IMR-90 (cell line): ENCODE measurements at regions not wholly inside any gene's neighbourhood (a gene's known extent, or its start where the extent isn't known, plus 50 kb on each side); places are given as distances from the start of the nearest gene placed in this dataset.
"Not testable (repeated sequence)": the region's sequence is repeated elsewhere in the genome, so short reads cannot be mapped to it uniquely, and the experiment has no call there.

ENCODE experiments used
- ATAC-seq: fragments of 200-7000 bp; cut with Tn5 transposase; 2 replicates; pipeline ENCODE4 v1.9.1; 2020; ENCODE audit warnings: low read depth, mild to moderate bottlenecking, moderate library complexity
- BruUV-seq: library from RNA; stranded (reverse); fragments of 400-500 nt; replicated peaks from 2 replicates; lab custom pipeline; 2021; lab: Mats Ljungman, UMichigan
- CTCF ChIA-PET: fragments of 300-600 bp; formaldehyde crosslinking; extraction: SDS; loops from one replicate; lab custom pipeline; 2021; ENCODE audit warnings: antibody characterized with exemption; lab: Yijun Ruan, JAX
- POLR2A ChIA-PET: fragments of 300-600 bp; sonication (Branson Sonifier 250); formaldehyde crosslinking; loops from one replicate; lab custom pipeline; 2022; ENCODE audit warnings: antibody characterized with exemption; ENCODE audit not compliant: unreplicated experiment; lab: Charles Lee
- DNase-seq: peaks from one replicate; pipeline ENCODE4 v3.0.0; 2013
- H2AFZ ChIP-seq: replicated peaks from 2 replicates; pipeline ENCODE3; 2013; ENCODE audit warnings: low read length, mild to moderate bottlenecking; ENCODE audit not compliant: poor library complexity
- H2AK5ac ChIP-seq: 2 replicates; pipeline ENCODE4 v1.6.1; 2013; ENCODE audit warnings: low read depth, low read length, inconsistent platforms
- H2AK9ac ChIP-seq: replicated peaks from 2 replicates; pipeline ENCODE3; 2013; ENCODE audit warnings: mild to moderate bottlenecking, low read depth, low read length, moderate library complexity; ENCODE audit not compliant: poor library complexity
- H2BK120ac ChIP-seq: 2 replicates; pipeline ENCODE4 v1.6.1; 2013; ENCODE audit warnings: low read depth, low read length, inconsistent platforms
- H2BK15ac ChIP-seq: 3 replicates; pipeline ENCODE4 v1.6.1; 2013; ENCODE audit warnings: low read depth, low read length, inconsistent platforms
- H2BK20ac ChIP-seq: 2 replicates; pipeline ENCODE4 v1.6.1; 2013; ENCODE audit warnings: low read depth, mild to moderate bottlenecking, inconsistent platforms, low read length, moderate library complexity
- H2BK5ac ChIP-seq: 2 replicates; pipeline ENCODE4 v1.6.1; 2013; ENCODE audit warnings: mild to moderate bottlenecking, low read depth, low read length, inconsistent platforms; ENCODE audit not compliant: poor library complexity, severe bottlenecking
- H3K14ac ChIP-seq: replicated peaks from 2 replicates; pipeline ENCODE4 v1.6.1; 2013; ENCODE audit warnings: low read depth, low read length, inconsistent platforms
- H3K18ac ChIP-seq: 2 replicates; pipeline ENCODE4 v1.6.1; 2013; ENCODE audit warnings: low read depth, low read length, control low read depth
- H3K23ac ChIP-seq: 2 replicates; pipeline ENCODE4 v1.6.1; 2013; ENCODE audit warnings: low read depth, low read length, inconsistent platforms
- H3K27ac ChIP-seq: 2 replicates; pipeline ENCODE4 v1.5.1; 2013; ENCODE audit warnings: mild to moderate bottlenecking, control low read depth, low read length; ENCODE audit not compliant: insufficient read depth
- H3K27me3 ChIP-seq: 2 replicates; pipeline ENCODE4 v1.6.1; 2013; ENCODE audit warnings: low read length; ENCODE audit not compliant: control insufficient read depth, insufficient read depth
- H3K36me3 ChIP-seq: 2 replicates; pipeline ENCODE4 v1.6.1; 2013; ENCODE audit warnings: low read length, mixed read lengths; ENCODE audit not compliant: control insufficient read depth, insufficient read depth
- H3K4ac ChIP-seq: 2 replicates; pipeline ENCODE4 v1.6.1; 2013; ENCODE audit warnings: low read depth, low read length, inconsistent platforms
- H3K4me1 ChIP-seq: 2 replicates; pipeline ENCODE4 v1.6.1; 2013; ENCODE audit warnings: low read length, mixed read lengths; ENCODE audit not compliant: control insufficient read depth, insufficient read depth
- H3K4me2 ChIP-seq: 2 replicates; pipeline ENCODE4 v1.6.1; 2013; ENCODE audit warnings: low read depth, mild to moderate bottlenecking, control low read depth, low read length, moderate library complexity
- H3K4me3 ChIP-seq: 2 replicates; pipeline ENCODE4 v1.5.1; 2013; ENCODE audit warnings: low read depth, mild to moderate bottlenecking, control low read depth, low read length, moderate library complexity; ENCODE audit not compliant: insufficient read depth
- H3K56ac ChIP-seq: 2 replicates; pipeline ENCODE4 v1.6.1; 2013; ENCODE audit warnings: low read length, inconsistent platforms; ENCODE audit not compliant: insufficient read depth; ENCODE audit errors: extremely low read depth
- H3K79me1 ChIP-seq, 2 experiments: 2 replicates each; pipeline ENCODE4 v1.6.1; 2013; ENCODE audit warnings: low read length in 2 of 2, inconsistent platforms in 1 of 2, low read depth in 1 of 2
- H3K9ac ChIP-seq: 2 replicates; pipeline ENCODE4 v1.6.1; 2013; ENCODE audit warnings: low read depth, low read length, control low read depth
- H3K9me1 ChIP-seq: 2 replicates; pipeline ENCODE4 v1.6.1; 2013; ENCODE audit warnings: low read length, inconsistent platforms; ENCODE audit not compliant: insufficient read depth
- H3K9me3 ChIP-seq: 2 replicates; pipeline ENCODE4 v1.6.1; 2013; ENCODE audit warnings: low read length; ENCODE audit not compliant: control insufficient read depth, insufficient read depth
- H4K20me1 ChIP-seq: 2 replicates; pipeline ENCODE4 v1.6.1; 2013; ENCODE audit warnings: low read length, inconsistent platforms; ENCODE audit not compliant: insufficient read depth
- H4K5ac ChIP-seq: 2 replicates; pipeline ENCODE4 v1.6.1; 2013; ENCODE audit warnings: mild to moderate bottlenecking, low read depth, low read length, control low read depth
- H4K8ac ChIP-seq, 2 experiments: 2 replicates each; pipeline ENCODE4 v1.6.1; 2013; ENCODE audit warnings: low read depth in 2 of 2, low read length in 2 of 2, control low read depth in 1 of 2, inconsistent platforms in 1 of 2
- H4K91ac ChIP-seq: 2 replicates; pipeline ENCODE4 v1.6.1; 2013; ENCODE audit warnings: low read depth, low read length, inconsistent platforms; ENCODE audit not compliant: insufficient read depth
- WGBS, 2 experiments: methylation state at CpG; one replicate each; pipeline versions ENCODE4 v1.1.5 to v1.1.7; 2013; ENCODE audit warnings: missing lambda C conversion rate in 2 of 2; ENCODE audit not compliant: insufficient read length in 1 of 2; ENCODE audit errors: extremely low coverage in 2 of 2; 5-methylcytosine and 5-hydroxymethylcytosine counted together
- dilution Hi-C: fragments of 300-500 bp; cut with HindIII; formaldehyde crosslinking; loops from one replicate; pipeline ENCODE4 v1.14.3; 2018; ENCODE audit warnings: low sequenced_read_pairs; ENCODE audit not compliant: unreplicated experiment
- in situ Hi-C: fragments of 300-500 bp; cut with MboI; formaldehyde crosslinking; loops from 3 replicates; pipeline ENCODE4 v1.14.3; 2019; ENCODE audit warnings: low sequenced_read_pairs, inconsistent platforms, mixed read lengths
- intact Hi-C: fragments of 100-400 bp; cut with micrococcal nuclease; formaldehyde crosslinking; loops from 2 replicates; pipeline ENCODE4 v1.10.0; 2022

GRCh38 chr6:90456997-90457866 is 129.6 kb downstream of the MAP3K7 start:
- intact Hi-C loops, in situ Hi-C loops: not testable (repeated sequence)

More at GRCh38 chr6:90456997-90457866, 129.6 kb downstream of the MAP3K7 start:
- H4K8ac ChIP-seq, POLR2A ChIA-PET, H2AFZ ChIP-seq, H4K5ac ChIP-seq, H2BK120ac ChIP-seq, H4K20me1 ChIP-seq, BruUV-seq, H3K4ac ChIP-seq, DNase-seq, H2BK20ac ChIP-seq, dilution Hi-C loops, H3K27ac ChIP-seq, H2BK15ac ChIP-seq, H3K9me3 ChIP-seq, H2AK5ac ChIP-seq, H3K18ac ChIP-seq, ATAC-seq, H3K36me3 ChIP-seq, H3K9me1 ChIP-seq, H2BK5ac ChIP-seq, H3K4me1 ChIP-seq, H3K79me1 ChIP-seq, H3K4me3 ChIP-seq, H3K23ac ChIP-seq, H3K4me2 ChIP-seq, H3K14ac ChIP-seq, H3K9ac ChIP-seq, H2AK9ac ChIP-seq, H3K56ac ChIP-seq, H4K91ac ChIP-seq: not testable (repeated sequence)
- CTCF ChIA-PET: interaction anchor here (0.7 to 2.0 kb wide), 2 partner anchors 10 to 517 kb away, joined by 3 to 6 read pairs; no protein-coding TSS in a partner anchor
- peaks cover 11% of the 10 kb centered on the region for H3K27me3 ChIP-seq
- no CpG with 5 or more reads among the region's 19 CpGs for WGBS, 2 experiments
